GM12891 (cell line): ENCODE measurements at regions not wholly inside any gene's neighbourhood (a gene's known extent, or its start where the extent isn't known, plus 50 kb on each side); places are given as distances from the start of the nearest gene placed in this dataset.

Experiments
- PAX5 ChIP-seq: IDR thresholded peaks from 2 replicates; pipeline ENCODE4 v1.6.1; 2011; ENCODE audit warnings: low read length, moderate library complexity, mild to moderate bottlenecking; ENCODE audit not compliant: insufficient read depth, severe bottlenecking
- POLR2A ChIP-seq: IDR thresholded peaks from 2 replicates; pipeline ENCODE4 v1.6.1; 2011; ENCODE audit warnings: low read depth, low read length, control low read depth
- POLR2AphosphoS5 ChIP-seq: IDR thresholded peaks from 2 replicates; pipeline ENCODE4 v1.6.1; 2011; ENCODE audit warnings: low read depth, low read length, control low read depth
- SPI1 ChIP-seq: IDR thresholded peaks from 2 replicates; pipeline ENCODE4 v1.6.1; 2011; ENCODE audit warnings: low read depth, low read length, control low read depth
- TAF1 ChIP-seq: IDR thresholded peaks from 2 replicates; pipeline ENCODE4 v1.6.1; 2011; ENCODE audit warnings: low read depth, low read length, control low read depth

GRCh38 chr6:90388395-90388794, 91.8 kb upstream of the BACH2 start:
- TF ChIP-seq POLR2AphosphoS5 (no peak), POLR2A (no peak), TAF1 (no peak), PAX5 (no peak), SPI1 (no peak)
